ENCODE measurements at regions not wholly inside any gene's neighbourhood (a gene's known extent, or its start where the extent isn't known, plus 50 kb on each side); places are given as distances from the start of the nearest gene placed in this dataset.

DNA sequence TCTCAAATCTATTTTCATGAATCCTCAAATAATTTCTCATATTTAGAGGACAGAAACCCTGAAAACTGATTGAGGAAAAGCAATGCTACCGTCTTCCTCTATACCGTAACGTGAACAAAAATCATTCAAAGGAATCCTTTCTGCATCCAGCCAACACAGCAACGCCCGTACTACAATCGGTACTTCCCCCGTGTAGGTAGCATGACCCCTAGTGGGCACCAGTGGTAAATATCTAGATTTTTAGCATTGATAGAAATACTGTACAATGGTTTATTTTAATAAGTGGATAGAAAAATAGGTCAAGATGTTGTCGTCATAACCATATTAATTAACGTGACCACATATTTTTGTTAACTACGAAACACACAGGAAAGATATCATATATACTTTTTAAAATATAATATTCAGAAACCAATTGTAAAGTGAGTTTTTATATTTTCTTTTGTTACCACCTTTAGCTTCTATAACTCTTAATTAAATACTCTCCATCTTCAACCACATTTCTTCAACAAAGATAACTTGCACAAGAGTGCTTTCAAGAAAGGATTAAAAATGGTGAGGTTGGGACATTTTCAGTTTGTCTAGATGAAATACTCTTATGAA, 194.1 kb downstream of the SS18 start:
- Mint-ChIP-seq H3K9me3 (peaks cover 1% of the 10 kb centered on the region), H3K4me1 (peaks cover 3% of the 10 kb centered on the region), H3K27me3 (peaks cover 3% of the 10 kb centered on the region), H3K36me3 (no peaks in the 10 kb centered on the region), H3K27ac (no peak overlapping the region), H3K4me3 (no peak overlapping the region)
- ATAC-seq (ENCODE audit: low read depth) (peak; percentile 48), DNase-seq (ENCODE audit: low spot score in 2 of 2) (peak; percentile 15 to 16)

DNA sequence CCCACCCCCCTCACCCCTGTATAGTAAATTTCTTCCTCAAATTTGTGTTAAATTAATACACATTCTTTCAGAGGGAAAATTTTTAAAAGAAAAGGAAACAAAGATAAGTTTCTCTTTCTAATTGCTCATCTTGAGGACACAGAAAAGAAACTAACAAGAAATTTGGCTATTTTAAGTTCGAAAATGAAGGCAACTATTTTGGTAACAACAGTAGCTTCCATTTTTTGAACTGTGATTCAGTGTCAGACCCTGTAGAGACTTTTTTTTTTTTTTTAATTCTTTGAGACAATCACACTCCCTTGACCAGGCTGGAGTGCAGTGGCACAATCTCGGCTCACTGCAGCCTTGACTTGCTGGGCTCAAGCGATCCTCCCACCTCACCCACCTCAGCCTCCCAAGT, 194.9 kb downstream of the SS18 start:
- DNase-seq (ENCODE audit: low spot score in 2 of 2) (no peak), ATAC-seq (ENCODE audit: low read depth) (no peak)
- Mint-ChIP-seq H3K9me3 (peaks cover 1% of the 10 kb centered on the region), H3K27me3 (peaks cover 3% of the 10 kb centered on the region), H3K4me1 (peaks cover 3% of the 10 kb centered on the region), H3K4me3 (no peak overlapping the region), H3K36me3 (no peaks in the 10 kb centered on the region), H3K27ac (no peak overlapping the region)

DNA sequence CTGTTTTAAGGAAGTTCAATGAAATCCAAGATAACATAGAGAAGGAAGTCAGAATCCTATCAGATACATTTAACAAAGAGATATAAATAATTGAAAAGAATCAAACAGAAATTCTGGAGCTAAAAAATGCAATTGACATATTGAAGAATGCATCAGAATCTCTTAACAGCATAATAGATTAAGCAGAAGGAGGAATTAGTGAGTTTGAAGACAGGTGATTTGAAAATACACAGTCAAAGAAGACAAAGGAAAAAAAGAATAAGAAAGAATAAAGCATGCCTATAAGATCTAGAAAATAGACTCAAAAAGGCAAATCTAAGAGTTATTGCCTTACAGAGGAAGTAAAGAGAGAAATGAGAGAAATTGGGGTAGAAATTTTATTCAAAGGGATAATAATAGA, 204.1 kb downstream of the SS18 start:
- ATAC-seq (ENCODE audit: low read depth) (no peak), DNase-seq (ENCODE audit: low spot score in 2 of 2) (no peak)
- no peak overlapping the region for H3K4me3 Mint-ChIP-seq
- H3K9me3 Mint-ChIP-seq = peaks cover 9% of the 10 kb centered on the region
- no peaks in the 10 kb centered on the region for H3K4me1 Mint-ChIP-seq
- no peak overlapping the region for H3K27ac Mint-ChIP-seq
- peaks cover 5% of the 10 kb centered on the region for H3K27me3 Mint-ChIP-seq
- no peaks in the 10 kb centered on the region for H3K36me3 Mint-ChIP-seq

DNA sequence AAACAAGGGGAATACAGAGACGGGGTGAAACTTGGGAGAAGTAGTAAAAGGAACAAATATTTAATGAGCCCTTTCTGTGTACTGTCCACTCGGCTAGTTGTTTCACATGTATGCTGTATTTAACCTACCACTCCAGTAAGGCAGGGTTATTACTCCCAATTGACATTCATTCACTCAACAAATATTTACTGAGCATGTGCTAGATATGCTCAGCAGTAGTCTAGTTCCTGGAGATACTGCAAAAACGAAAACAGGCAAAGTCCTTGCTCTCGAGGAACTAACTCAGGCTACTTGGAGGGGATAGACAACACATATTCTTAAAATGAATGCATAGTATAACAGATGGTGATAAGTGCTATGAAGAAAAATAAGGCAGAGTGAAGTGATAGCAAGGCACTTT, 207.3 kb downstream of the SS18 start:
- Mint-ChIP-seq H3K27ac (no peak overlapping the region), H3K4me3 (no peak overlapping the region), H3K4me1 (no peaks in the 10 kb centered on the region), H3K9me3 (peaks cover 9% of the 10 kb centered on the region), H3K36me3 (no peaks in the 10 kb centered on the region), H3K27me3 (peaks cover 14% of the 10 kb centered on the region)
- DNase-seq (ENCODE audit: low spot score in 2 of 2) = no peak
- ATAC-seq (ENCODE audit: low read depth) = no peak

DNA sequence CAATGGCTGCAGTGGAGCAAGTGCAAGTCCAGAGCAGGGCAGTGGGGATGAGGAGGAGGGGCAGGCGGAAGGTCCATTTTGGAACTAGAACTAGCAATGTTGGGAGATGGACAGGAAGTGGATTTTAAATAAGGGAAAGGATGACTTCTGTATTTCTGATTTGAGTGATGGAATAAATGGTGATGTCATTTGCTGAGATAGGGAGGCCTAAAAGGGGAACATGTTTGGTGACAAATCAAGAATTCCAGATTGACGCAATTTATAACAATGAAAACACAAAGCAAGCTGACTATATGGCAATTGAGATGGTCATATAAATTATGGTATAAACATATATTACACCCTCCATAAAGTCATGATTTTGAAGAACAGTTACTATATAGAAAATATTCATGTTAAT, 209.3 kb downstream of the SS18 start:
- Mint-ChIP-seq H3K27ac (no peak overlapping the region), H3K4me1 (no peaks in the 10 kb centered on the region), H3K36me3 (no peaks in the 10 kb centered on the region), H3K27me3 (peaks cover 11% of the 10 kb centered on the region), H3K9me3 (peaks cover 4% of the 10 kb centered on the region), H3K4me3 (no peak overlapping the region)
- DNase-seq (ENCODE audit: low spot score in 2 of 2) (no peak), ATAC-seq (ENCODE audit: low read depth) (no peak)

DNA sequence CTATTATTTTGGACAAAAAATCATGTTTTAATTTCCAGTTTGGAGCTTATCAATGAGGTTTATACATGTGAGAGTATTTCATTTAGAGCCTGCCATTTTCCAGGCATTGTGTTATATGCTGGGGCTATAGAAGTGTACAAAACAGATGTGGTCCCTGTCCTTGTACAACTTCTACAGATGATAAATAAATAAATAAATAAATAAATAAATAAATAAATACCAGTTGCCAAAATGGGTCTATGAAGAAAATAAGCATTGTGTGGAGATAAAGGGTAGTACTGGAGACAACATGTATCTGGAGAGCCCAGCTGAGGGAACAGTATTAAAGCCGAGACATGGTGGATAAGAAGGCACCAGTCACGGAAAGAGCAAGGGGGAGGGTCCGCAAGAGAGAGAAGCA, 210.0 kb downstream of the SS18 start:
- no peak for DNase-seq (ENCODE audit: low spot score in 2 of 2)
- no peak overlapping the region for H3K4me3 Mint-ChIP-seq
- ATAC-seq (ENCODE audit: low read depth) = no peak
- peaks cover 10% of the 10 kb centered on the region for H3K27me3 Mint-ChIP-seq
- H3K27ac Mint-ChIP-seq = no peak overlapping the region
- H3K9me3 Mint-ChIP-seq = peaks cover 1% of the 10 kb centered on the region
- H3K36me3 Mint-ChIP-seq = no peaks in the 10 kb centered on the region
- H3K4me1 Mint-ChIP-seq = no peaks in the 10 kb centered on the region

DNA sequence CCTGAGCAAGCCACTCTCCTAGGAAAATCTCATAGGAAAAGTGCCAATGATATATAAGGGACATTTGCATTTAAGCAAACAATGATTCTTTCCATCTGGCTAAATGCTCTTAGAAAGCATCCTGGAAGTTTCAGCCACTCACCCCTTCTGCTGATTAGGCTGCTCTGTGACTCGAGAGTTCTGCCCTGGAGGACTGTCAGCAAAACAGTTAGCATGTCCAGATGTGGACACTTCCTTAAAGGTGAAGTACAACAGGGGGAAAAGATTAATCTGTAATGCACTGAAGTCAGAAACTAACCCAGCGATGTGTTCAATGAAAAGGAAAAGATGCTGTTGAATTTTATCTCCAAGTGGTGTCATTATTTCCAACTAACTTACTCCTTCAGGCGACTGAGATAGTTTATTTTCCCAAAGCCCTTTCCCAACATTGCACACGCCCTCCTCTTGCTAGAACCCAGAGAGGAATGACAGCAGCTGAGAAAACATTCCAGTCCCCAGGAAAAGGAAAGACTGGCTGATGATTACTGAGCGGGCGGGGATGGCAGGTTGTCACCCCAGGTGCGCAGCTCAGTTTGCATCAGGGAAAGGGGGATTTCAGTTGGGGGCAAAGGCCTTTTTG, 214.0 kb downstream of the SS18 start:
- Mint-ChIP-seq H3K9me3 (no peaks in the 10 kb centered on the region), H3K36me3 (no peaks in the 10 kb centered on the region), H3K27me3 (peaks cover 8% of the 10 kb centered on the region), H3K4me1 (no peaks in the 10 kb centered on the region), H3K4me3 (no peak overlapping the region), H3K27ac (no peak overlapping the region)
- DNase-seq (ENCODE audit: low spot score in 2 of 2) (no peak), ATAC-seq (ENCODE audit: low read depth) (no peak)

DNA sequence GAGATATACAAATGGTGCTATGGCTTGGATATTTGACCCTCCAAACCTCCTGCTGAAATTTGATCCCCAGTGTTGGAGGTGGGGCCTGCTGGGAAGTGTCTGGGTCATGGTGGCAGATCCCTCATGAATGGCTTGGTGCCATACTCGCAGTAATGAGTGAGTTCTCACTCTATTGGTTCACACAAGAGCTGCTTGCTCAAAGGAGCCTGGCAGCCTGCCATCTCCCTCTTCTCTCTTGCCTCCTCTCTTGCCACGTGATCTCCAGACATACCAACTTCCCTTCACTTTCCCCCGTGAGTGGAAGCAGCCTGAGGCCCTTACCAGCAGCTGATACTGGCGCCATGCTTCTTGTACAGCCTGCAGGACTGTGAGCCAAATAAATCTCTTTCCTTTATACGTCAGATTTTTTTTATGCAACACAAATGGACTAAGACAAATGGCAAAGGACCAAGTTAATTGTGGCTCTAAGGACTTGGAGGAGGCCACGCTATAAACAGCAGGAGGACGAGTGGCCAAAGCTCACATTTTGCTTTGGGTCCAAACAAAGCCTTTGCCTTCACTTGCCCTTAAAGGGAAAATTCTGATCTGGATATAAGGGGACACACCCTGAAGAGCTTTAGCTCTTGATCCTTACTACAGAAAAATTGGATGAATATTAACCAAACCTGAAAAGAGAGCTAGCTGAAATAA, 214.7 kb downstream of the SS18 start:
- Mint-ChIP-seq H3K27ac (no peak overlapping the region), H3K4me3 (no peak overlapping the region), H3K27me3 (peaks cover 5% of the 10 kb centered on the region), H3K4me1 (no peaks in the 10 kb centered on the region), H3K9me3 (no peaks in the 10 kb centered on the region), H3K36me3 (no peaks in the 10 kb centered on the region)
- ATAC-seq (ENCODE audit: low read depth) (no peak), DNase-seq (ENCODE audit: low spot score in 2 of 2) (no peak)

DNA sequence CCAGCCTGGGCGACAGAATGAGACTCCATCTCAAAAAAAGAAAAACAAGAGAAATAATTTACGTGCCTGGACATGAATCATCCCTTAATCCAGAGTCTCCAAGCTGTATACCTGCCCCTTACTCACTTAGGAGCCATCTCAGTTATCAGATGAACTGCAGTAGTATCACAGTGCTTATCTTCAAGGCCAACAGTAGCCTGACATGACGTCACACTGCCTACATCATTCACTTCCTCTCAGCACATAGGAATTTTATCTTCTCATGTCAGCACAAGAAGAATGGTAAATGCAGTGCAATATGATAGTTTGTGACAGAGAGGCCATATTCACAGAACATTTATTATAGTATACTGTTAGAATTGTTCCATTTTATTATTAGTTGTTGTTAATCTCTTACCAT, 216.6 kb downstream of the SS18 start:
- no peak for ATAC-seq (ENCODE audit: low read depth)
- no peak overlapping the region for H3K4me3 Mint-ChIP-seq
- H3K27me3 Mint-ChIP-seq = peaks cover 4% of the 10 kb centered on the region
- no peak overlapping the region for H3K27ac Mint-ChIP-seq
- no peaks in the 10 kb centered on the region for H3K9me3 Mint-ChIP-seq
- no peak for DNase-seq (ENCODE audit: low spot score in 2 of 2)
- no peaks in the 10 kb centered on the region for H3K36me3 Mint-ChIP-seq
- no peaks in the 10 kb centered on the region for H3K4me1 Mint-ChIP-seq

DNA sequence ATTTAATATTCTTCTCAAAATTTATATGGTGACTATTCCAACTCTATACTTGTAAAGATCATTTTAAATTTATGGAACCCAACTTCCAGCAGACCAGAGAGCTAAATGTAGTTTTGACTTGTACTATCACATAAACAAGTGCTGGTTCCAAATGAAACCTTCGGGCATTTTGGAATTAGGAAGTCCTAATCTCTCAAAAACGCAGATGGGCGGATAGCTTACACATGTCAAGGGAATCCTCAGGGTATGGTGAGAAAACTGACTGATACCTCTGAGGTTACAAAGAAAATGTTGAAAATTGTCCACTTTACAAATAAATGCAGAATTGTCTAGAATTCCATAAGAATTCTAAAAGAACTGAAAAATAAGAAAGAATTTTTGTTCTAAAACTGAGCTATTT, 224.1 kb downstream of the SS18 start:
- Mint-ChIP-seq H3K9me3 (no peaks in the 10 kb centered on the region), H3K27ac (no peak overlapping the region), H3K36me3 (no peaks in the 10 kb centered on the region), H3K27me3 (peaks cover 7% of the 10 kb centered on the region), H3K4me3 (no peak overlapping the region), H3K4me1 (no peaks in the 10 kb centered on the region)
- no peak for ATAC-seq (ENCODE audit: low read depth)
- DNase-seq (ENCODE audit: low spot score in 2 of 2) = no peak

DNA sequence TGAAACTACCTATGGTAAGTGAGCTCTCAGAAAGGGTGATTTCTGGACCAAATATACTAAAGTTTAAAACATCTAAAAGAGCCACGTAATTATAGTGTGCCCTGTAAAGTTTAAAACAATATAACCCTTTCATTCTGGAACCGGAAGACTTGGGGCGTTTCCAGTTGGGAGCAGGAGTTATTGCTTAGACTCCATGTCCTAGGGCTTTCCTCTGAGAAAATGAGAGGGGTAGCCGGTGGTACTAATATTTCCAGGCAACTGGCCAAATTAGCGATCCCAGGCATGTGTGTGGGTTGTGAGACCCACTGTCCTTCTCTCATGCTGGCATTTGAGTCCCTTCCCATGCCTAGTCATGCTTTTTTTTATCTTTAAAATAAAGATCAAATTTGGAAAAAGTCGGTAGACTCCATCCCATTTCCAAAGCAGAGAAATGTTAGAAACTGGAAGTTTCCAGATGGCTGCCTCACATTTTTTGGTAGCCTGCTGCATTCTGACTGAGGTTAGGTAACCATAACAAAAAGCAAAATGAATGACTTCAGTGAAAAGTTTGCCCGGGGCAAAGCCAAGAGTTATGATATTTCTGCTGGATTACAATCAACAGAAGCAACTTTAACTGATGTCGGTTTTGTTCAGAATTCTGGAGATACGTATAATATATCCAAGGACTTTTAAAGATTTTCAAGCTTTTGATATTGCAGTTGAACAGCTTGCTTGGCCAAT, 227.4 kb downstream of the SS18 start:
- Mint-ChIP-seq H3K27ac (no peak overlapping the region), H3K36me3 (no peaks in the 10 kb centered on the region), H3K27me3 (peaks cover 2% of the 10 kb centered on the region), H3K4me3 (no peak overlapping the region), H3K9me3 (no peaks in the 10 kb centered on the region), H3K4me1 (no peaks in the 10 kb centered on the region)
- ATAC-seq (ENCODE audit: low read depth) = no peak
- DNase-seq (ENCODE audit: low spot score in 2 of 2) = no peak

DNA sequence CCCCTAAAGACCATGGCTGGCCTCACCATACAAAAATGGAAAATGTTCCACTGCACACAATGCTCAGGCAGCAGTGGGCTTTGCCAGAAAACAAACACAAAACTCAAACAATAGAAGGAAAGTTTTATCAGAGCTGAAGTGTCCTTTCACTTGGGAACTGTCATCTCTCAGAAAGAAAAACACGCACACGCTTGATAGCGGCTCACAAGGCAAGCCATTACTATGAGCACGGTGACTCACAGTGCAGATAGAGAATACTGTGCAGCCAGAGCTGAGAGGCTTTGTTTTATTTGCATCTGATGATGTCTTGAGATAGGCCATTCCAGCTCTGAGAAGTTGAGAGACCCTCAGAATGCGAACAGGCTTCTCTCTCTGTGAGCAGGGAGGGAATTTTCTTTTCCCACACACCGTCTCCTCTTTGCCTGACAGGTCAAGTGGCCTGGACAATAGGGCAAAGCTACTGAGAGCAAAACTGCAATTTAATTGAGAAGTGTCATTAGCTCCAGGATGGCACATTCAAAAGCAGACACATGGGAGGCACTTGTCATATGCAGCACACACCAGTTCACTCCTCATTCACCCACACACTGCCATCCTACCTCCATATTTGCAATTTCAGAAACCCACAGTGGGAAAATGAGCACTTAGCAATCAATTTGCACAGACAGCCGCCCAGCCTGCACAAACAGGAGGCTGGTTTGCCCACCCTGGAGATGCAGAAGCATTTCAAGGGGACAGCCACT, 236.6 kb downstream of the SS18 start:
- ATAC-seq (ENCODE audit: low read depth) = no peak
- Mint-ChIP-seq H3K4me1 (no peaks in the 10 kb centered on the region), H3K9me3 (no peaks in the 10 kb centered on the region), H3K27ac (no peak overlapping the region), H3K27me3 (peaks cover 2% of the 10 kb centered on the region), H3K36me3 (no peaks in the 10 kb centered on the region), H3K4me3 (no peak overlapping the region)
- DNase-seq (ENCODE audit: low spot score in 2 of 2) = no peak

DNA sequence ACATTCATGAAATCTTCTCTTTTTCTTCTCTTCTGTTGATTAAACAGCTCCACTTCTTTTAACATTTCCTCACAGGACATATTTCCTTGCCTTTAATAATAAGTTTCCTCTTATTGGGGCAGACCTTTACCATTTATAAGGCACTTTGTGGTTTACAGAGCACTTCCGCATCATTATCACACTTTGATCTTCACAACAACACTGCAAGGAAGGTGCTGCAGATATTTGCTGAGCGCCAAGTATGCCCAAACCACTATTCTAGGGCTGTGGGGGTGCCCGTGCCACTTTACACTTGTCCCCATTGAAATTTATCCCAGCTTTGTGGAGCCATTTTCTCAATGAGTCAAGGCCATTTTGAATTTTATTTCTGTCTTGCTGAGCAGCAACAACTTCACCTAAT, 246.6 kb downstream of the SS18 start:
- Mint-ChIP-seq H3K27me3 (peaks cover 13% of the 10 kb centered on the region), H3K4me3 (no peak overlapping the region), H3K27ac (no peak overlapping the region), H3K9me3 (peaks cover 2% of the 10 kb centered on the region), H3K4me1 (no peaks in the 10 kb centered on the region), H3K36me3 (no peaks in the 10 kb centered on the region)
- DNase-seq (ENCODE audit: low spot score in 2 of 2) (no peak), ATAC-seq (ENCODE audit: low read depth) (no peak)

DNA sequence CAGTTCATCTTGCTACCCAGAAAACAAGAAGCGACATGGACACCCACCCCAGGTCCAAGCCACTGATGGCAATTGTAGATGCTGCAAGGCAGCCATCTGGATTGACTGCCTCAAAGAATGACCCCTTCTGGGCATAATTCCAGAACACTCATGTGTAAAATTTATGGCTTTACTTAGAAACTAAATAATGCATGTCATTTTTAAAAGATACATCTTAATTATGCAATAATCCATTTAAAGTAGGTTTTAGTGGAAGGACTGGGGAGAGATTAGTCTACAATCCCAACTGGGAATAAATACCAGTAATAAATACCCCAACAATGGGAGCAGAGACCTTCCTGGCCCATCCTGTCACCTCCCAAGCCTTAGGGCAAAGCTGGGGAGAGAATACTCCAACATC, 247.7 kb downstream of the SS18 start:
- Mint-ChIP-seq H3K4me3 (no peak overlapping the region), H3K36me3 (no peaks in the 10 kb centered on the region), H3K27ac (no peak overlapping the region), H3K4me1 (no peaks in the 10 kb centered on the region), H3K9me3 (peaks cover 2% of the 10 kb centered on the region), H3K27me3 (peaks cover 13% of the 10 kb centered on the region)
- no peak for DNase-seq (ENCODE audit: low spot score in 2 of 2)
- ATAC-seq (ENCODE audit: low read depth) = no peak

Measured in memory B cell (primary cell).